IMR-90 (cell line): ENCODE measurements at regions not wholly inside any gene's neighbourhood (a gene's known extent, or its start where the extent isn't known, plus 50 kb on each side); places are given as distances from the start of the nearest gene placed in this dataset.
A peak's percentile ranks its signal among the peaks of the same experiment; 100 is the strongest.
"Not testable (repeated sequence)": the region's sequence is repeated elsewhere in the genome, so short reads cannot be mapped to it uniquely, and the experiment has no call there.

ENCODE experiments used
- ATAC-seq: fragments of 200-7000 bp; cut with Tn5 transposase; 2 replicates; pipeline ENCODE4 v1.9.1; 2020; ENCODE audit warnings: low read depth, mild to moderate bottlenecking, moderate library complexity
- BruUV-seq: library from RNA; stranded (reverse); fragments of 400-500 nt; replicated peaks from 2 replicates; lab custom pipeline; 2021; lab: Mats Ljungman, UMichigan
- CTCF ChIA-PET: fragments of 300-600 bp; formaldehyde crosslinking; extraction: SDS; loops from one replicate; lab custom pipeline; 2021; ENCODE audit warnings: antibody characterized with exemption; lab: Yijun Ruan, JAX
- POLR2A ChIA-PET: fragments of 300-600 bp; sonication (Branson Sonifier 250); formaldehyde crosslinking; loops from one replicate; lab custom pipeline; 2022; ENCODE audit warnings: antibody characterized with exemption; ENCODE audit not compliant: unreplicated experiment; lab: Charles Lee
- DNase-seq: peaks from one replicate; pipeline ENCODE4 v3.0.0; 2013
- H2AFZ ChIP-seq: replicated peaks from 2 replicates; pipeline ENCODE3; 2013; ENCODE audit warnings: low read length, mild to moderate bottlenecking; ENCODE audit not compliant: poor library complexity
- H2AK5ac ChIP-seq: 2 replicates; pipeline ENCODE4 v1.6.1; 2013; ENCODE audit warnings: low read depth, low read length, inconsistent platforms
- H2AK9ac ChIP-seq: replicated peaks from 2 replicates; pipeline ENCODE3; 2013; ENCODE audit warnings: mild to moderate bottlenecking, low read depth, low read length, moderate library complexity; ENCODE audit not compliant: poor library complexity
- H2BK120ac ChIP-seq: 2 replicates; pipeline ENCODE4 v1.6.1; 2013; ENCODE audit warnings: low read depth, low read length, inconsistent platforms
- H2BK15ac ChIP-seq: 3 replicates; pipeline ENCODE4 v1.6.1; 2013; ENCODE audit warnings: low read depth, low read length, inconsistent platforms
- H2BK20ac ChIP-seq: 2 replicates; pipeline ENCODE4 v1.6.1; 2013; ENCODE audit warnings: low read depth, mild to moderate bottlenecking, inconsistent platforms, low read length, moderate library complexity
- H2BK5ac ChIP-seq: 2 replicates; pipeline ENCODE4 v1.6.1; 2013; ENCODE audit warnings: mild to moderate bottlenecking, low read depth, low read length, inconsistent platforms; ENCODE audit not compliant: poor library complexity, severe bottlenecking
- H3K14ac ChIP-seq: replicated peaks from 2 replicates; pipeline ENCODE4 v1.6.1; 2013; ENCODE audit warnings: low read depth, low read length, inconsistent platforms
- H3K18ac ChIP-seq: 2 replicates; pipeline ENCODE4 v1.6.1; 2013; ENCODE audit warnings: low read depth, low read length, control low read depth
- H3K23ac ChIP-seq: 2 replicates; pipeline ENCODE4 v1.6.1; 2013; ENCODE audit warnings: low read depth, low read length, inconsistent platforms
- H3K27ac ChIP-seq: 2 replicates; pipeline ENCODE4 v1.5.1; 2013; ENCODE audit warnings: mild to moderate bottlenecking, control low read depth, low read length; ENCODE audit not compliant: insufficient read depth
- H3K27me3 ChIP-seq: 2 replicates; pipeline ENCODE4 v1.6.1; 2013; ENCODE audit warnings: low read length; ENCODE audit not compliant: control insufficient read depth, insufficient read depth
- H3K36me3 ChIP-seq: 2 replicates; pipeline ENCODE4 v1.6.1; 2013; ENCODE audit warnings: low read length, mixed read lengths; ENCODE audit not compliant: control insufficient read depth, insufficient read depth
- H3K4ac ChIP-seq: 2 replicates; pipeline ENCODE4 v1.6.1; 2013; ENCODE audit warnings: low read depth, low read length, inconsistent platforms
- H3K4me1 ChIP-seq: 2 replicates; pipeline ENCODE4 v1.6.1; 2013; ENCODE audit warnings: low read length, mixed read lengths; ENCODE audit not compliant: control insufficient read depth, insufficient read depth
- H3K4me2 ChIP-seq: 2 replicates; pipeline ENCODE4 v1.6.1; 2013; ENCODE audit warnings: low read depth, mild to moderate bottlenecking, control low read depth, low read length, moderate library complexity
- H3K4me3 ChIP-seq: 2 replicates; pipeline ENCODE4 v1.5.1; 2013; ENCODE audit warnings: low read depth, mild to moderate bottlenecking, control low read depth, low read length, moderate library complexity; ENCODE audit not compliant: insufficient read depth
- H3K56ac ChIP-seq: 2 replicates; pipeline ENCODE4 v1.6.1; 2013; ENCODE audit warnings: low read length, inconsistent platforms; ENCODE audit not compliant: insufficient read depth; ENCODE audit errors: extremely low read depth
- H3K79me1 ChIP-seq, 2 experiments: 2 replicates each; pipeline ENCODE4 v1.6.1; 2013; ENCODE audit warnings: low read length in 2 of 2, inconsistent platforms in 1 of 2, low read depth in 1 of 2
- H3K9ac ChIP-seq: 2 replicates; pipeline ENCODE4 v1.6.1; 2013; ENCODE audit warnings: low read depth, low read length, control low read depth
- H3K9me1 ChIP-seq: 2 replicates; pipeline ENCODE4 v1.6.1; 2013; ENCODE audit warnings: low read length, inconsistent platforms; ENCODE audit not compliant: insufficient read depth
- H3K9me3 ChIP-seq: 2 replicates; pipeline ENCODE4 v1.6.1; 2013; ENCODE audit warnings: low read length; ENCODE audit not compliant: control insufficient read depth, insufficient read depth
- H4K20me1 ChIP-seq: 2 replicates; pipeline ENCODE4 v1.6.1; 2013; ENCODE audit warnings: low read length, inconsistent platforms; ENCODE audit not compliant: insufficient read depth
- H4K5ac ChIP-seq: 2 replicates; pipeline ENCODE4 v1.6.1; 2013; ENCODE audit warnings: mild to moderate bottlenecking, low read depth, low read length, control low read depth
- H4K8ac ChIP-seq, 2 experiments: 2 replicates each; pipeline ENCODE4 v1.6.1; 2013; ENCODE audit warnings: low read depth in 2 of 2, low read length in 2 of 2, control low read depth in 1 of 2, inconsistent platforms in 1 of 2
- H4K91ac ChIP-seq: 2 replicates; pipeline ENCODE4 v1.6.1; 2013; ENCODE audit warnings: low read depth, low read length, inconsistent platforms; ENCODE audit not compliant: insufficient read depth
- BHLHE40 ChIP-seq: fragments of 150-350 bp; IDR thresholded peaks from 2 replicates; pipeline ENCODE4 v1.6.1; 2016; ENCODE audit warnings: mild to moderate bottlenecking, low read depth, low read length
- CEBPB ChIP-seq: IDR thresholded peaks from 2 replicates; pipeline ENCODE4 v1.6.1; 2012; ENCODE audit warnings: low read depth, low read length, improper control_type of control experiment
- RAD21 ChIP-seq: IDR thresholded peaks from 2 replicates; pipeline ENCODE4 v1.6.1; 2012; ENCODE audit warnings: low read length, improper control_type of control experiment
- WGBS, 2 experiments: methylation state at CpG; one replicate each; pipeline versions ENCODE4 v1.1.5 to v1.1.7; 2013; ENCODE audit warnings: missing lambda C conversion rate in 2 of 2; ENCODE audit not compliant: insufficient read length in 1 of 2; ENCODE audit errors: extremely low coverage in 2 of 2; 5-methylcytosine and 5-hydroxymethylcytosine counted together
- dilution Hi-C: fragments of 300-500 bp; cut with HindIII; formaldehyde crosslinking; loops from one replicate; pipeline ENCODE4 v1.14.3; 2018; ENCODE audit warnings: low sequenced_read_pairs; ENCODE audit not compliant: unreplicated experiment
- in situ Hi-C: fragments of 300-500 bp; cut with MboI; formaldehyde crosslinking; loops from 3 replicates; pipeline ENCODE4 v1.14.3; 2019; ENCODE audit warnings: low sequenced_read_pairs, inconsistent platforms, mixed read lengths
- intact Hi-C: fragments of 100-400 bp; cut with micrococcal nuclease; formaldehyde crosslinking; loops from 2 replicates; pipeline ENCODE4 v1.10.0; 2022
- TF ChIP-seq, protein P1 (sequence below): fragments of 150-350 bp; IDR thresholded peaks from 2 replicates; pipeline ENCODE4 v1.6.1; 2017; ENCODE audit warnings: mild to moderate bottlenecking, antibody characterized with exemption, low read length, low read depth

DNA sequence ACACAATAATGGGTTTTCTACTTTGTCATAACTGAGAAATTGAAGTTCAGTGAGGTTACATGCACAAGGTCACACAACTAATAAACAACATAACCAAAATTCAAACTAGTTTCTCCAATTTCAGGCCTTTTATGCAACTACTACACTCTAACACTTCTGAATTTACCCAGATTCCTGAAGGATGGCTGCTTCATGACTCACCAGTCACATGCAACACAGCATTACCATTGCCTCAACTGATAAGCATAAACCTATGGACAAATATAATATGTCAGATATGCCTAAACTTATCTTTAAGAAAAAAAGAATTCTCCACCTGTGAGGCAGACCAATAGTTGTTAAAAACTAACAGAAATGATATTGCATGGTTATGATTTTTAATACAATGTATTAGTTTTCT lies 586.5 kb upstream of the SLC8A1 start:
- no TSS peak for BruUV-seq
- dilution Hi-C loops, result no loop called here

GRCh38 chr2:41039750-41040149 lies 587.9 kb upstream of the SLC8A1 start:
- H4K20me1 ChIP-seq, H3K9ac ChIP-seq, H3K14ac ChIP-seq, dilution Hi-C loops, H3K36me3 ChIP-seq, H2AFZ ChIP-seq, in situ Hi-C loops, H3K4me1 ChIP-seq, DNase-seq, H3K79me1 ChIP-seq, POLR2A ChIA-PET, H3K9me1 ChIP-seq, H3K23ac ChIP-seq, H3K9me3 ChIP-seq, H4K91ac ChIP-seq, H2BK15ac ChIP-seq, BruUV-seq, intact Hi-C loops, H3K56ac ChIP-seq, H4K5ac ChIP-seq, H4K8ac ChIP-seq, H3K4ac ChIP-seq, H3K27me3 ChIP-seq, H2BK120ac ChIP-seq, H3K27ac ChIP-seq, H2AK5ac ChIP-seq, H2AK9ac ChIP-seq, H2BK5ac ChIP-seq, H3K4me3 ChIP-seq, ATAC-seq, H3K4me2 ChIP-seq, H3K18ac ChIP-seq, H2BK20ac ChIP-seq: not testable (repeated sequence)
- CTCF ChIA-PET, result interaction anchor here (0.9 kb wide), 1 partner anchor 19 kb away, joined by 3 read pairs; no protein-coding TSS in a partner anchor
- 47% methylated on average over 7 of the region's 10 CpGs; no CpG with 5 or more reads in 1 of the 2 experiments for WGBS, 2 experiments

More for the DNA sequence above, 586.5 kb upstream of the SLC8A1 start:
- ATAC-seq, result peak; percentile 63
- H4K8ac ChIP-seq, result no peak overlapping the region
- no peak overlapping the region for H3K27ac ChIP-seq
- no peaks in the 10 kb centered on the region for H4K20me1 ChIP-seq
- no peak overlapping the region for H3K14ac ChIP-seq
- H3K4ac ChIP-seq, result no peak overlapping the region
- H4K91ac ChIP-seq, result no peak overlapping the region
- H3K9me3 ChIP-seq, result no peaks in the 10 kb centered on the region
- ChIA-PET CTCF (no interaction called here), POLR2A (no interaction called here)
- no peaks in the 10 kb centered on the region for H3K36me3 ChIP-seq
- H3K4me3 ChIP-seq, result no peak overlapping the region
- H3K27me3 ChIP-seq, result no peaks in the 10 kb centered on the region
- H2BK5ac ChIP-seq, result no peak overlapping the region
- H2AK9ac ChIP-seq, result no peak overlapping the region
- DNase-seq, result peak; percentile 40
- no peak overlapping the region for H3K18ac ChIP-seq
- H2AFZ ChIP-seq, result no peak overlapping the region
- no peak overlapping the region for H3K9ac ChIP-seq
- no peaks in the 10 kb centered on the region for H3K79me1 ChIP-seq
- no peaks in the 10 kb centered on the region for H3K9me1 ChIP-seq
- H3K4me1 ChIP-seq, result no peaks in the 10 kb centered on the region
- no peak overlapping the region for H2BK120ac ChIP-seq
- H2AK5ac ChIP-seq, result no peak overlapping the region
- intact Hi-C loops (no loop called here), in situ Hi-C loops (no loop called here)
- H2BK20ac ChIP-seq, result no peak overlapping the region
- H2BK15ac ChIP-seq, result no peak overlapping the region
- no peak overlapping the region for H3K23ac ChIP-seq
- no peak overlapping the region for H3K4me2 ChIP-seq
- H4K5ac ChIP-seq, result no peak overlapping the region
- TF ChIP-seq, protein P1, sequence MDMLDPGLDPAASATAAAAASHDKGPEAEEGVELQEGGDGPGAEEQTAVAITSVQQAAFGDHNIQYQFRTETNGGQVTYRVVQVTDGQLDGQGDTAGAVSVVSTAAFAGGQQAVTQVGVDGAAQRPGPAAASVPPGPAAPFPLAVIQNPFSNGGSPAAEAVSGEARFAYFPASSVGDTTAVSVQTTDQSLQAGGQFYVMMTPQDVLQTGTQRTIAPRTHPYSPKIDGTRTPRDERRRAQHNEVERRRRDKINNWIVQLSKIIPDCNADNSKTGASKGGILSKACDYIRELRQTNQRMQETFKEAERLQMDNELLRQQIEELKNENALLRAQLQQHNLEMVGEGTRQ, result 0 out of 2 replicates have a peak, but pooled peaks have one; percentile 25
- TF ChIP-seq CEBPB, result peak; percentile 27; the same call in 1 of the 2 replicates
- TF ChIP-seq RAD21, result no peak
- TF ChIP-seq BHLHE40, result peak; percentile 15; the same call in 1 of the 2 replicates
- no peak overlapping the region for H3K56ac ChIP-seq
